ENCODE measurements at regions not wholly inside any gene's neighbourhood (a gene's known extent, or its start where the extent isn't known, plus 50 kb on each side); places are given as distances from the start of the nearest gene placed in this dataset.

- ATAC-seq (ENCODE audit: low read depth), result no peak
- H3K36me3 ChIP-seq (ENCODE audit: low read depth), result no peaks in the 10 kb centered on the region
- H3K27me3 ChIP-seq (ENCODE audit: insufficient read depth, poor library complexity, severe bottlenecking), result no peaks in the 10 kb centered on the region
- H3K27ac ChIP-seq (ENCODE audit: poor library complexity, severe bottlenecking), result no peak overlapping the region
- no peak for DNase-seq (ENCODE audit: low spot score)
- H3K4me3 ChIP-seq (ENCODE audit: severe bottlenecking), result no peak overlapping the region
- peaks cover 18% of the 10 kb centered on the region for H3K4me1 ChIP-seq (ENCODE audit: insufficient read depth, poor library complexity, severe bottlenecking)
- H3K9me3 ChIP-seq (ENCODE audit: severe bottlenecking), result no peaks in the 10 kb centered on the region
- TF ChIP-seq CTCF (IDR thresholded peaks at IDR 0.05; ENCODE audit: poor library complexity, severe bottlenecking), result no peak
These were observed 170.7 kb downstream of the PSMG1 start for GRCh38 chr21:39012326-39013230.

DNA sequence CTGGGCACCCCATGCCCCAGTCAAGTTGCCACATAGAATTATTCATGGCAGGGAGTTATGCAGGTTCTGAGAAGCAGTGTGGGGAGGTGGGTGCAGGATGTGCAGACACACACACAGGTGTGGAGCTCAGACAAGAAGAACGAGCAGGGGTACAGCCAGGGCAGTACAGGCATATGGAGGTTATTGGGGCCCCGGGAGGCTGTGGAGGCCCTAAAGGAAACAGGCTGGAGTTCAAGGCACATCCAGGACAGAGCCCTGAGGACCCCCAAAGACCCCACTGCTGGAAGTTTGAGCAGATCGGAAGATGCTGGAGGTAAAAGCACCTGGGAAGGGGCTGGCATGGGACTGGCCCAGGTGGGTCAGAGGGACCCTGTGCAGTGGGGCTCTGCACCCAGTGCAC is 171.3 kb downstream of the PSMG1 start:
- H3K36me3 ChIP-seq (ENCODE audit: low read depth), result no peaks in the 10 kb centered on the region
- H3K27ac ChIP-seq (ENCODE audit: poor library complexity, severe bottlenecking), result no peak overlapping the region
- no peak overlapping the region for H3K4me3 ChIP-seq (ENCODE audit: severe bottlenecking)
- H3K9me3 ChIP-seq (ENCODE audit: severe bottlenecking), result no peaks in the 10 kb centered on the region
- no peaks in the 10 kb centered on the region for H3K27me3 ChIP-seq (ENCODE audit: insufficient read depth, poor library complexity, severe bottlenecking)
- ATAC-seq (ENCODE audit: low read depth) (no peak), DNase-seq (ENCODE audit: low spot score) (no peak)
- H3K4me1 ChIP-seq (ENCODE audit: insufficient read depth, poor library complexity, severe bottlenecking), result peaks cover 24% of the 10 kb centered on the region
- no peak for TF ChIP-seq CTCF (IDR thresholded peaks at IDR 0.05; ENCODE audit: poor library complexity, severe bottlenecking)

DNA sequence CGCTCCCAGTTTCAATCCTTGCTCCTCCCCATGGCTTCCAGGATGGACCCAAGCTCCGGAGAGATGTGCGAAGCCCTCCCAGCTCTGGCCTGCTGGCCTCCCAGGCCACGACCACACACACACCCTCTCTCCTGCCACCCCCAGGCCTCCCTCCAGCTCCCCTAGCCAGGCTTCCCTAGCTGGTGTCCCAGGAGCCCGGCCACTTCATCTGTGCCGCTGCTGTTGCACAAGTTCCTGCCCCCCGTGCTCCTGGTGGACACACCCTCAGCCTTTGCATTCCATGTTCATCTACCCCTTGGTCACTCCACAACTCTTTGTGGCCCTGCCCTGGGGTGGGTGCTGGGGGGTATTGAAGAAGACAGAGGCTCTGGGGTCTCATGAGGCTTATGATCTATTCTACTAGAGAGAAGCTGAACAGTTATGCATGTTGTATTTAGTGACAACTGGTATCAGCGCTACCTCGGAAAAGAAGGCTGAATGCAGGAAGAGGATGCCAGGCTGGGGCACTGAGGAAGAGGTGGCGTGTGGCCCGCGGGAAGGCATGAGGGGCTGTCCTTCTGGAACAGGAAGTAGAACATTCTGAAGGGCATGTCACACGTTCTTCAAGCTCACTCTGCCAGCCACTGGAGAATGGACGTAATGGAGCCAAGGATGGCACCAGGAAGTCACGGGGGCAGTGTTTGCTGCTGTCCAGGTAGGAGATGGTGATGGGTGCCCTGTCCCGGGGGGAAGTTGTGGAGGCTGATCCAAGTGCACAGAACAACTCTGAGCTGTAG is 172.4 kb downstream of the PSMG1 start:
- H3K27ac ChIP-seq (ENCODE audit: poor library complexity, severe bottlenecking), result no peak overlapping the region

DNA sequence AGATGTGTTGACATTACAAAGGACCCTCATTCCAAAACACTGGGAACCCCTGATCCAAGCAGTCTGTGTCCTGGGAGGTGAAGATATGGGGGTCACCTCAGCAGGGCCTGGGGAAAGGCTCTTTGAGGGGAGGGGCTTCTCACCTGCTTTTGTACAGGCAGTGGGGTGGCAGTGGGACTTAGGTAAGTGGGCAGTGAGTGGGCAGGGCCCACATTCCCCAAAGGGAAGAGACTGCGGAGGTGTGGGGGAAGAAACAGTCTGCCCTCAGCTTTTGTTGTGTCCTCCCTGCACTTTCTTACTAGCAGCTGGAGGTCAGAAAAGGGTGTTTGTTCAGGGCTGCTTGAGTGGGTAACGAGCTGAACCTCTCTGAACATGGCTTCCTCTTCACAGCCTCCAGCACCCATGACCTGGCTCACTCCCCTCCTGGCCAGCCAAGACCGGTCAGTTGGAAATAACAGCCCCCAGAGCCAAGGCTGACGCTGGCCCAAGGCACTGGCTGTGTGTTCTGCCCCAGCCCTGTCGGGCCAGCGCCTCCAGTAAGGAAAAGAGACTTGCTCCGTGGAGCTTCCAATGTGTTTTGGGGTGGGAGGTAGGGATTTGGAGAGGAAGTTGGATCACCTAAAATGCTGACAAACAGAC is 173.5 kb downstream of the PSMG1 start:
- no peak for ATAC-seq (ENCODE audit: low read depth)
- Histone ChIP-seq H3K27ac (ENCODE audit: poor library complexity, severe bottlenecking) (no peak overlapping the region), H3K9me3 (ENCODE audit: severe bottlenecking) (no peaks in the 10 kb centered on the region), H3K36me3 (ENCODE audit: low read depth) (no peaks in the 10 kb centered on the region), H3K4me3 (ENCODE audit: severe bottlenecking) (no peak overlapping the region), H3K27me3 (ENCODE audit: insufficient read depth, poor library complexity, severe bottlenecking) (no peaks in the 10 kb centered on the region), H3K4me1 (ENCODE audit: insufficient read depth, poor library complexity, severe bottlenecking) (peaks cover 23% of the 10 kb centered on the region)
- no peak for TF ChIP-seq CTCF (IDR thresholded peaks at IDR 0.05; ENCODE audit: poor library complexity, severe bottlenecking)
- DNase-seq (ENCODE audit: low spot score), result no peak

More for the DNA sequence above, 172.4 kb downstream of the PSMG1 start:
- no peak for TF ChIP-seq CTCF (IDR thresholded peaks at IDR 0.05; ENCODE audit: poor library complexity, severe bottlenecking)
- Histone ChIP-seq H3K4me1 (ENCODE audit: insufficient read depth, poor library complexity, severe bottlenecking) (peaks cover 24% of the 10 kb centered on the region), H3K36me3 (ENCODE audit: low read depth) (no peaks in the 10 kb centered on the region), H3K27me3 (ENCODE audit: insufficient read depth, poor library complexity, severe bottlenecking) (no peaks in the 10 kb centered on the region), H3K9me3 (ENCODE audit: severe bottlenecking) (no peaks in the 10 kb centered on the region), H3K4me3 (ENCODE audit: severe bottlenecking) (no peak overlapping the region)
- ATAC-seq (ENCODE audit: low read depth), result no peak
- no peak for DNase-seq (ENCODE audit: low spot score)
